T-helper 2 cell treated with Interferon-gamma antibody and Interleukin-4, amounts not matched to agents 100 ng/mL and 5 ng/mL, for 36 hours (primary cell): ENCODE measurements at regions not wholly inside any gene's neighbourhood (a gene's known extent, or its start where the extent isn't known, plus 50 kb on each side); places are given as distances from the start of the nearest gene placed in this dataset.
"Not testable (repeated sequence)": the region's sequence is repeated elsewhere in the genome, so short reads cannot be mapped to it uniquely, and the experiment has no call there.

ENCODE experiments used
- intact Hi-C: fragments of 100-400 bp; cut with micrococcal nuclease; formaldehyde crosslinking; loops from one replicate; pipeline ENCODE4 v1.15.1; 2023

DNA sequence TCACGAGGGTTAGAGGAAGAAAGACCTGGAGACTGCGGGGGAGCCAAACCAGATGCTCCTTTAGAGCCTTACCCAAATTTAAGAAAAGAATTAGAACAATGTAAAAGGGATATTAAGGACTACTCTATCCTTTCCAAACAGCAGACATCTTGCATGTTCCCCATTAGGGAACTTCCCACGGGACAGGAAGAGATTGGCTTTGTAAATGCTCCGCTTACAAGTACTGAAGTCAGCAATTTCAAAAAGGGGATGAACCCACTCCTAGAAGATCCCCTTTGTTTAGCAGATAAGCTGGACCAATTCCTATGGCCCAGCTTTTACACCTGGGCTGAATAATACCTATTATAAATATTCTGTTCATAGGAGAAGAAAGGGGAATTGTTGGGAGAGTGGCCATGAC, 74.2 kb downstream of the APOBEC1 start:
- intact Hi-C loops: no loop called here

- intact Hi-C loops: not testable (repeated sequence)
Observed at GRCh38 chr12:7590085-7590484, 75.6 kb downstream of the APOBEC1 start.

- intact Hi-C loops: loop anchor here (1.0 kb wide), 1 partner anchor 49 kb away; no protein-coding TSS in a partner anchor
Observed at GRCh38 chr12:7588742-7589329, 76.9 kb downstream of the APOBEC1 start.

- intact Hi-C loops: not testable (repeated sequence)
Observed at GRCh38 chr12:7584137-7584536, 80.6 kb upstream of the CD163 start.

- intact Hi-C loops: no loop called here
Observed at GRCh38 chr12:7583471-7583870, 79.9 kb upstream of the CD163 start.

DNA sequence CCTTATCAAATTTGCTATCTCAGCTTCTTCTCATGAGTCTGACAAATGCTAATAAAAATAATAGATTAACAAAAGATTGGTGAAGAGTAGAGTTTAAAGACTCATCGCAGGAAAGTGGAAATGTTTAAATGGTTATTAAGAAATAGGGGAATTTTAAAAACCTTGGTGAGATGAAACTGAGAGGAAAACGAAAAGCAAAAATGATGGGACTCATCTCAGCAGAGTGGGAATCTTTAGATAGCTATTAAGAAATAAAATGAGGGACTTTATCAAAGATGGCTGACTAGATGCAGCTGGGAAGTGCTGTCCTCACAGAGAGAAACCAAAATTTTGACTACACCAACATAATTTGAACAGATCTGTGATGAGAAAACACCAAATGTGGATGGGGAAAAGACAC, 79.2 kb upstream of the CD163 start:
- intact Hi-C loops: no loop called here

- intact Hi-C loops: no loop called here
Observed at GRCh38 chr12:7581625-7582024, 78.0 kb upstream of the CD163 start.

GRCh38 chr12:7581046-7581445, 77.5 kb upstream of the CD163 start:
- intact Hi-C loops: no loop called here

DNA sequence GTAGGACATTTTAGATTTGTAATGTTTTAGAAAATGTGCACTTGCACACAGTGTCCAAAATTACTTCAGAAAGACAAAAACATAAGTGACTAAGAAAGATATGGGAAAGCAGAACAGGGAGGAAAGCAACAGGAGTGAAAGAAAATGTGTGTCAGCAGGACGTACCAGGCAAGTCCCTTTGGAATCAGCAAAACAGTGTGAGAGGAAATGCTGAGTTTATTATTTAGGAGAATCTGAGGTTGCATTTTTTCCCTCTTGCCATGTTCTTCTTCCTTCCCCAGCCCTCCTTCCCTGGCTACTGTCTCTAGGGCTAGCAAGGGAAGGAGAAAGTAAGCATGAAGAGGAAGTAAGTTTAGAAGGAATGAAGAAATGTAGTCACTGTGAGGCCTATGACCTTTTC, 67.7 kb upstream of the CD163 start:
- intact Hi-C loops: no loop called here

- intact Hi-C loops: no loop called here
Observed at GRCh38 chr12:7557227-7557626, 53.6 kb upstream of the CD163 start.

- intact Hi-C loops: no loop called here
Observed at GRCh38 chr12:7555752-7556151, 52.2 kb upstream of the CD163 start.

DNA sequence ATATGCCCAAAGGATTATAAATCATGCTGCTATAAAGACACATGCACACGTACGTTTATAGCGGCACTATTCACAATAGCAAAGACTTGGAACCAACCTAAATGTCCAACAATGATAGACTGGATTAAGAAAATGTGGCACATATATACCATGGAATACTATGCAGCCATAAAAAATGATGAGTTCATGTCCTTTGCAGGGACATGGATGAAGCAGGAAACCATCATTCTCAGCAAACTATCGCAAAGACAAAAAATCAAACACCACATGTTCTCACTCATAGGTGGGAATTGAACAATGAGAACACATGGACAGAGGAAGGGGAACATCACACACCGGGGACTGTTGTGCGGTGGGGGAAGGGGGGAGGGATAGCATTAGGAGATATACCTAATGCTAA, 51.3 kb upstream of the CD163 start:
- intact Hi-C loops: not testable (repeated sequence)
